ENCODE measurements at regions not wholly inside any gene's neighbourhood (a gene's known extent, or its start where the extent isn't known, plus 50 kb on each side); places are given as distances from the start of the nearest gene placed in this dataset.
"Not testable (repeated sequence)": the region's sequence is repeated elsewhere in the genome, so short reads cannot be mapped to it uniquely, and the experiment has no call there.

DNA sequence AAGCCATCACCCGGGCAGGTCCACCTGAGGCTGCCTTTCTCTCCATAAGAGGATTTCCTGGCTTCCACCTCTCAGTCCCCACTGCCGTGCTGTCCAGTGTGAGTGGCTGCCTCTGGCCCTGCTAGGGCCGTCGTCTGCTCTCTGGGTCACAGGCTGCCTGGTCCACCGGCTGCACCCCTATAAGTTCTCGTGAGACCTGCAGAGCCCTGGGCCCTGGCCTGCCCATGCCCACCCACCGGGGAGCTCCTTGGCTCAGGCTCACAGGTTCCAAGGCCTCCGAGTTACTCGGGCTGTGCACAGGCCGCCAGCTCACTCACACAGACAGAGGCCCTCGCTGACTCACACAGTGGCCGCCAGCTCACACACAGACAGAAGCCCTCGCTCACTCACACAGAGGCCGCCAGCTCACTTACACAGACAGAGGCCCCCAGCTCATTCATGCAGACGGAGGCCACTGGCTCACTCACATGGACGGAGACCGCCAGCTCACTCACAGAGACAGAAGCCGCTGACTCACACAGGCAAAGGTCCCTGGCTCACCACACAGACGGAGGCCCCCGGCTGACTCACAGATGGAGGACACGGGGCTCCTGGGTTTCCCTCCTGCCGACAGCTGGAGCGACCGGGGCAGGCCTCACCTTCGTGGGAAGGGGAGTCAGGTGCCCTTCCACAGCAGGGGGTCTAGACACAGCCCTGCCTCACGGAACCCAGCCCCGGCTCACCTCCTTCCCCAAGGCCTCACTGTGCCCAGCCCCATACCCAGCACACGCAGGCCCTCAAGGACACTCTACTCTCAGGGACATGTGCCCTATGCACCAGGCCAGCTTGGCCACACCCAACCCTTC lies 334.1 kb upstream of the MYT1L start:
- no peak for DNase-seq (ENCODE audit: low read depth in 2 of 2)

DNA sequence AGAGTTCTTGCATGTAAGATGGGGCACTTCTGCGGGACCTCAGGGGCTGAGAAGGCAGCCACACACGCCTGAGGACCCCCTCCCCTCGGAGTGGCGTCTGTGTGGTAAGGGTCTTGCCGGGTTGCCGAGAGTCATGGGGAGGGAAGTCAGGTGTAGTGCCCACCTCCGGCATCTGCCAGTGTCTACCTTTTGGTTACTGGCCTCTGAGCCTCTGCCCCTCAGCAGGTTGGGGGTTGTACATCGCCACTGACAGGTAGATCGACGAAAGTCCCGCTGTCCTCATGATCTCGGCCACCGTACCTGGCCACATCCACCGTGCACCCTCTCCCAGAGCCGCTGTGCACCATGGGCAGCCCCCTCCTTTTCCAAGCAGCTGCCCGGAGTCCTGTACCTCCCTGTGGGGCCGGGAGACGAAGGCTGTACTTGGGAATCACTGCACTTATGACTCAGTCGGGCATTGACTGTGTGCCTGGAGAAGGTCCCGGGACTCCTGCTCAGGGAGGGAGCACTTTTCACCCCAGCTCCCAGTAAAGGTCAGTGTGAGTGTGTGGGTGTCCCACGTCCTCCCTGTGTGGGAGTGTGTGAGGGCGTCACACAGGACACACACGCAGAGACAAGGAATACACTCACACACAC lies 332.4 kb upstream of the MYT1L start:
- no peak for DNase-seq (ENCODE audit: low read depth in 2 of 2)

DNA sequence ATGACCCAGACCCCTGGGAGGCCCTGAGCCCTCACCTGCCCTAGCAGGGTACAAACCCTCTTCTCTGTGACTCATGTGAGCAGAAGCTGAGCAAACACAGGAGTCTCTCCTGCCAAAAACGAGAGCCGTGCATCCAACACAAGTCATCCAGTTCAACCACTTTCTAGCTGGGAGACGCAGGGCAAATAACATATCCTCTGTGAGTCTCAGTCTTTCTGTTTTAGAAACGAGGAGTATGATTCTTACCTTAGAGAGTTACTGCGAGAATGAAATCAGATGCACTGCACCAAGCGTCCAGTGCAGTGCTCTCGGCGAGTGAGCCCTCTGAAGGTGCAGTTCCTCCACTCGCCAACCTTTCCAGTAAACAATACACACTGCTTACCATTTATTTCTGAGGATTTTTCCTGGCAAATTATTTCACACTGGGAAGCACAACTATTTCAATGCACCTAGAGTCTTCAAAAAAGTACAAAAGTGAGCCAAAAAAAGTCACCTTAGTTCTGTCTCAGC lies 331.8 kb upstream of the MYT1L start:
- no peak for DNase-seq (ENCODE audit: low read depth in 2 of 2)

- DNase-seq (ENCODE audit: low read depth in 2 of 2) = no peak
Observed at GRCh38 chr2:2662037-2662846, 331.2 kb upstream of the MYT1L start.

GRCh38 chr2:2660789-2661355 lies 329.8 kb upstream of the MYT1L start:
- no peak for DNase-seq (ENCODE audit: low read depth in 2 of 2)

GRCh38 chr2:2657121-2657962 lies 326.3 kb upstream of the MYT1L start:
- no peak for DNase-seq (ENCODE audit: low read depth in 2 of 2)

GRCh38 chr2:2656115-2657011 lies 325.3 kb upstream of the MYT1L start:
- DNase-seq (ENCODE audit: low read depth in 2 of 2) = no peak

DNA sequence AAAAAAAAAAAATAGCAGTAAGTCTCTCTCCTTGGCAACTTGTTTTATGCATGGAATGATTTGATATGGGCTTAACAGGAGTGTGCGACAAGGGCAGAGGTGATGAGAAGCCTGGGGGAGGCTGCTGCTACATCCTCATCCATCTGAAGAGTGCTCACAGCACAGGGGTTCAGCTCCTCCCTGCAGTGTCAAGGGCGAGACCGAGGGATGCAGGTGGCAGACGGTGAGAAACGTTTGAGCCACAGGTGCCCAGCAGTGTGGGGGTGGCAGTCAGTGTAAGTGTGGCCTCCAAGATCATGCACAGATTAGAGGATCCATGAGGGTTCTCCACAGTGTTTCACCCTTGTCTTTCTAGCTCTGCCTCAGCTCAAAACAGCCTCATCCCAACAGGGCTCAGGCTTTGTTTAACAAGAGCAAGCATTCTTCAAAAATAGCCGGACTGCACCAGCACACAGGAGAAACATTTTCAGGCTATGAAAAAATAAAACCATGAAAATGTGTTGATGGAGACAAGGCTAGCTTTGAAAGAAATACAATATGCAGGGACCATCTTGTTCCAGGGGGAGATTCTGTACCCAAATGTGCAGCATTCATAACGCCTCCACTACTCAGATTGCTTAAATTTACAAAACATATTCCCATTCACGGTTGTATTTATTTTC lies 324.5 kb upstream of the MYT1L start:
- no peak for DNase-seq (ENCODE audit: low read depth in 2 of 2)

- no peak for DNase-seq (ENCODE audit: low read depth in 2 of 2)
Observed at GRCh38 chr2:2653231-2653630, 322.2 kb upstream of the MYT1L start.

DNA sequence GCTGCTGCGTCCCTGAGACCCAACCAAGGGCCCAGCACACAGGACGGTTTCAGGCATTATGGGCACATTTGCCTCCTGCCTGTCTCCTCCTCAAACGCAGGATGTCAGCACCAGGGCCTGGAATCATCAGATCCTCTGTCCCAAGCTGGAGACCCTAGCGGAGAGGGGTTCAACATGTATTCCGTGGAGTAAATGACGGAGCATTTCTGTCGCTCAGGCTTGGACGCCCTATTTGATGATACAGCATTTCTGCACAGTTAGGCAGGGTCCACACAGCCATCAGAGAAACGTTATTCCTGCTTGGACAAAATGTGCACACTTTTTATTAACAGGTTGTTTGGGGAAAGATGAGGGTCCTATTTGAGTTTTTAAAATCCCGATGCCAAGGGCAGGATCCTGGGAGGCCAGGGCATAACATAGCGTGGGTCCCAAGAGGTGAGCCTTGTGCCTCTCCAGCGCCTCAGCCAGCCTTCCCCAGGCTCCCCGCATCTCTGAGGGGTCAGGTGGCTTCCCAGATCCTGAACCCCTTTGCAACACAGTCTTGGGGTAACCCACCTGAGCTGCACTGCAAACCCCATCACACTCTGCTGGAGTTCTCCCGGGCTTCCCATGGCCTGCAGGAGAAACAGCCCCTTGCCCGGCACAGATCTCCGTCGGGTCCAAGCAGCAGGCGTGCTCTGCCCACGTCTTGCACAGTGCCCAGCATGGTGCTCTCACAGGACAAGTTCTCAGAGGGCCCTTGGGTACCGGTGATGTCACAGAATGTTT lies 319.7 kb upstream of the MYT1L start:
- no peak for DNase-seq (ENCODE audit: low read depth in 2 of 2)

DNA sequence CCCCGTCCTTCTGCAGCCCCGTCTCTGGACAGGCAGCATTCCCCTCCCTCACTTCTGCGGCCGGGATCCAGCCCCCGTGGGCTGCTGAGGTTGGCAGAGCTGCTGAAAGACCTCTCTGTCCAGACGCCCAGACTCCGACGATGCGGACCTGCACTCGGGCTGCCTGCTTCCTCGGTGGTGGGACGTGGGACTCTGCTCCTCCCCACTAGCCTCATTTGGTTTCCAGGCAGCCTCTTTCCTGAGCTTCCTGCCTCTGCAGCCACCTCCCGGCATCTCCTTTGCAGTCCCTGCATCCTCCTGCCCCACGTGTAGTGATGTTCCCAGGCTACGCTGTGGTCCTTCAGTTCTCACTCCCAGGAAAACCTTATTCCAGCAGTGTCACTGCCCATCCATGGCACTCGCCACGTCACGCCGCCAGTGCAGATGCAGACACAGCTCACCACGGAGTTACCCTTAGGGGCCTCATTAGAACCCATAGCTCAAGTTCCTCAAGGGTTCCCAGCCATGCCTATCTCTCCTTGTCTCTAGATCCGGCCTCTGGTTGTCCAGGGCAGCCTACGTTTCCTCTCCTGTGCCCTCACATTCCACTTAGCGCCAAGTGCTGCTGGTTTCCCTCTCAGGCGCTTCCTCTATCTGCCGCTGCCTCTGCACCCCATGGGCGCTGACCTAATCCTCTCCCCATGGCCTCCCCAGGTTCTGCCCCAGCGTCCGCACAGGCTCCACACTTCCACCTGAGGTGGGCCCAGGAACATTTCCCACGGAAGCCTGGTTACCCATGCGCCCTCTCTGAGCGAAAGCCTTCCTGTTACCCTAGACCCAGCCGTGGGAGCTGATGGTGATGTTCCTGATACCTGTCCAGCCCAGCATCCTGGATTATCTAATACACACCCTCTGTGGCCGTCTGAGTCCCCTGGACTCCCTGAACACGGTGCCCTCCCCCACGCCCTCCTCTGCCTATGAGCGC lies 318.3 kb upstream of the MYT1L start:
- DNase-seq (ENCODE audit: low read depth in 2 of 2) = no peak

GRCh38 chr2:2648094-2648493 lies 317.0 kb upstream of the MYT1L start:
- DNase-seq (ENCODE audit: low read depth in 2 of 2) = no peak

GRCh38 chr2:2647141-2647541 lies 316.1 kb upstream of the MYT1L start:
- DNase-seq (ENCODE audit: low read depth in 2 of 2) = no peak

DNA sequence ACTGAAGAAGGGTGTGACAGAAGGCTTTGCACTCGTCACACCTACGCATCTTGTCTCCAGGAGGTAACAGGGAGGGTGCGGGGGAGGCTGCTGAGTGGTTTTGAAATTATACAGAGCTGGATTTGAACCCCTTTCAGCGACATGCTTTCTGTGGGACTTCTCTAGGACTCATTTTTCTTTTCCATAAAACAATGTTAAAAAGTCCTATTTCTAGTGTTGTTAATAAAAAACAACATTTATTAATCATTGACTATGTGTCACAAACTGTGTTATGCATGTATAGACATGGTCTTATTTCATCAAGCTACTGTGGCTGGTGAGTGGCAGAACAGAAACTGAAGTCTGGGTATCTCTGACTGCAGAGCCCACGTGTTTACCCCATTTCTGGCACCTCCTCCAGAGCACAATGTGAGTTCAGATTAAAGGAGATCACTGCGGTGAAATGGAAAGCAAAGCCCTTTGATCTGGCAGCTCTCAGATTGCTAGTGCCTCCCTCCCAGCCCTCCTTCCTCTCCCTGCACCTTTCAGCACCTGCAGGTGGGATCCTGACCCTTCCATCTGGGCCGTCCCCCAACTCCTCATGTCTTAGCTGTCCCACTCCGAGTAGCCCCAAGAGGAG lies 315.5 kb upstream of the MYT1L start:
- peak in 1 of 2 donors; percentile 15 for DNase-seq (ENCODE audit: low read depth in 2 of 2)

DNA sequence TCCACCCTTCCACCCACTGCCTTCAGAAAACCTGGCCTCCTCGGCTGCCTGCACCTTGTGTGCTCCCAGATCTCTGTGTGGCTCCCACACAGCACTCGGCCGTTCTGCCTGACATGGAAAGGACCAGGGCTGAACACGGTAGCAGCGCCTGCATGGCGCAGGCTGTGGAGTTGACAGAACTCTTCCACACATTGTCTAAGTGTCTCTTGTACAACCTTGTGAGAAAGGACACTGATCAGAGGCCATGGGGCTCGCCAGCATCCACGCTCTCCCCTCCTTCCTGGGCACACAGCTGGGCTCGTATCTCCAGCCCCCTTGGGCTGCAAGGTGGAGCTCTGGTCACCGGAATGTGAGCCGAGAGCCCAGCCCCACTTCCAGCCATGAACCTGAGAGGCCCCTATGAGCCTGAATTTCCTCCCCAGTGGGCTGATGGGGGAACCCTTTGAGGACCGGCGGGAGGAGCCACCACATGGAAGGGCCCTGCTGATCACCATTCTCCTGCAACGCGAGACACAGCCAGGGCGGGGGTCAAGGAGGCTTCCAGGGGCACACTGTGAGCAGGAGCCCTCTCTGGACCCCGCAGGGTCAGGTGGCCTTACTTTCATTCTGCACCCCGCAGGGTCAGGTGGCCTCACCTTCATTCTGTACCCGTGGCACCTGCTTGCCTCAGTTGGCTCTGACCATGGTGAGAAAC lies 314.2 kb upstream of the MYT1L start:
- no peak for DNase-seq (ENCODE audit: low read depth in 2 of 2)

- DNase-seq (ENCODE audit: low read depth in 2 of 2) = not testable (repeated sequence)
Observed at GRCh38 chr2:2644751-2645150, 313.7 kb upstream of the MYT1L start.
